GM23248 (cell line): ENCODE measurements at regions not wholly inside any gene's neighbourhood (a gene's known extent, or its start where the extent isn't known, plus 50 kb on each side); places are given as distances from the start of the nearest gene placed in this dataset.

Experiments used
- EZH2 ChIP-seq: fragments of 200-600 bp; sonication (generic); IDR thresholded peaks from 2 replicates; pipeline ENCODE4 v1.6.1; 2018; ENCODE audit warnings: antibody characterized with exemption, mild to moderate bottlenecking; ENCODE audit not compliant: insufficient read depth, poor library complexity, severe bottlenecking
- EZH2phosphoT487 ChIP-seq: fragments of 200-600 bp; sonication (generic); IDR thresholded peaks from 2 replicates; pipeline ENCODE4 v1.6.1; 2018; ENCODE audit warnings: antibody characterized with exemption, moderate library complexity, mild to moderate bottlenecking, low read depth; ENCODE audit not compliant: insufficient read depth

DNA sequence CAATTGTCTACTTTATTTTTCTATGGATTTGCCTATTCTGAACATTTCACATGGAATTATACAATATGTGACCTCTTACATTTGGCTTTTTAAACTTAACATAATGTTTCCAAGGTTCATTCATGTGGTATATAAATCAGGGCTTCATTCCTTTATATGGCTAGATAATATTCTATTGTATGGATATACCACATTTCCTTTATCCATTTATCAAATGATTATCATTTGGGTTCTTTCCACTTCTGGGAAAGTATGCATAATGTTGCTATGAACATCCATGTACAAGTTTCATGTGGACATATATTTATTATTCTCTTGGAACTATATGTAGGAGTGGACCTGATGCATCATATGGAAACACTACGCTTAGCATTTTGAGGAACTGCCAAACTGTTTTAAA lies 99.7 kb upstream of the NCKAP5 start:
- TF ChIP-seq EZH2phosphoT487 (no peak), EZH2 (no peak)
